HG03342 (cell line): ENCODE measurements at regions not wholly inside any gene's neighbourhood (a gene's known extent, or its start where the extent isn't known, plus 50 kb on each side); places are given as distances from the start of the nearest gene placed in this dataset.

ENCODE experiments used
- ATAC-seq: cut with Tn5 transposase; IDR thresholded peaks from one replicate; pipeline ENCODE4 v1.9.1; 2021; ENCODE audit warnings: mild to moderate bottlenecking, moderate library complexity; ENCODE audit not compliant: unreplicated experiment

- ATAC-seq = no peak
Observed at GRCh38 chr7:46900312-46901263, 681.3 kb downstream of the TNS3 start.

GRCh38 chr7:46897381-46897780 lies 684.5 kb downstream of the TNS3 start:
- no peak for ATAC-seq

DNA sequence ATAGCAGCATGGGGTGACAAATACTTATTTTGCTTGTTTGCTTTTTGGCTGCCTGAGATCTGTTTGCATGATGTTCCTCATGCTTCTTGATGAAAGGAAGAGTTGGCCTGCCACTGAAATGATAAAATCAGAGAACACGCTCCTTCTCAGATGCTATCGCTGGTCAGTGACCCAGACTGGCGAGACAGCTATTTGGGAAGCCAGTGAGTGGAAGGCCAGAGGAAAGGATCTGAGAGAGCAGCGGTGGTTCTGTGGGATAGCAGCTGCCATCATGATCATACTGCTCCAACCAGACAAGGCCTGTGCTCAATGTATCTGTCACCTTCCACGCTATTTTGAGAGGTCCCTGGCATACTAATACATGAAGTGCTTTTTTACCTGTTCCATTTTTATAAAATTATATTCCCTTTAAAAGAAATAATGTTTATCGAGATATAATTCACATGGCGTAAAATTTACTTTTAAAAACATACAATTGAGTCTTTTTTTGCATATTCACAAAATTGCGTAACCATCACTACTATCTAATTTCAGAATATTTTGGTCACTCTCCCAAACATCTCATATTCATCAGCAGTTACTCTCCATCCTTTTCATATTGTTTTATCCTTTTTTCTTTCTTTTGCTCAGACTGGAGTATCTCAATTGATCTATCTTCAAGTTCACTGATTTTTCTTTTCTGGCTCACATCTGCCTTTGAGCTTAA lies 695.1 kb downstream of the TNS3 start:
- no peak for ATAC-seq

- ATAC-seq = no peak
Observed at GRCh38 chr7:46885167-46885566, 696.7 kb downstream of the TNS3 start.

DNA sequence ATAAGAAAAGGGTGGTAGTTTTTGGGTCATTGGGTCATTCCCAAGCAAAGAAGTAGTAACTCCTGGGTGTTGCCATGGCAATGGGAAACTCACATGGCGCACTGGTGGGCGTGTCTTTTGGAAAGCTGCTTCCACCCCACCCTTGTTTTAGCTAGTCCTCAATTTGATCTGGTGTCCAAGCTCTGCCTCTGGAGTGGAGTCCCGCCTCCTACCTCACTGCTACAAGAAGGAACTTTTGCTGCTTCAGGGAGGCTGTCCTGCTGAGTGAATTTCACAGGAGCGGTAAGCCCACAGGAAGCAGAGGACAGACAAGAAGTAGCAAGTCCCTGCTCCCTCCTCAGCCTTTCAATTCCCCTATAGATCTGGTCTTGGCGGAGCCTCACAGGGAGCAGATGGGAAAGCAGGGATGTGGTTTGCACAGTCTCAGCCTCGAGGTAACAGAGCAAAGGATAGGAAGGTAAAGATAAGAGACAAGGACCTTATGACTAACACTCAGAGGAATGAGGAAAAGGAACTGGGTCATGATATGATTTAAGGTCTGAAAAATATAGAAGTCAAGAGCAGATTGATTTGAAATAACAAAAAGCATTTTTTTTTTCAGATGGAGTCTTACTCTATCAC lies 700.3 kb downstream of the TNS3 start:
- ATAC-seq = no peak

DNA sequence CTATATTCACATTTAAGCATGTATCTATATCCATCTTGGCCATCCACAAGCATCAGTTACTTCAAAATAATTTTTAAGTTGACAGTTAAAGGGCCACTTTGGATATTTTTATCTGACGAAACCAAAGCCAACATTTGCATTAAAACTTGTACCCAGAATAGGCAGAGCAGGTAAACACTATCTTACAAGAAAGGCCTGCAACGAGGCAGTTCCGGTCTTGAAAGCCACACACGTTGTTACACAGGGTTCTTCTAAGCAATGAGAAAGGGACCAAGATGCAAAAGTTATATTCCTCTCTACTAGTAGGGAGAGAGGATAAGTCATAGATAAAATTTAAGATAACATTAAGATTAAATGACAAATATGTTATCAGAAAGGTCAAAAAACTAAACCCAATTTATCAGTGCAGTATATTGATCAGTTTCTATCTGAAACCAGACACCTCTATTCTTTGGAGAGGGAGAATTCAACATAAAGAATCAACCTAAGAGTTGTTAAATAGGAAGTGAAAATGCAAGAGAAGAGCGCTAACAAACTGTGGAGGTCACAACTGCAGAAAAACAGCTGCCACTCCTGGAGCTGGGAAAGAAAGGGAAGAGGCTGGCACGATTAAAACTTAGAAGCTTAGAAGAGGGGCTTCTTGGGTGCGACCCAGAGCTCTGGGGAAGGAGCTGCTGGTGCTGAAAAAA lies 701.3 kb downstream of the TNS3 start:
- no peak for ATAC-seq

DNA sequence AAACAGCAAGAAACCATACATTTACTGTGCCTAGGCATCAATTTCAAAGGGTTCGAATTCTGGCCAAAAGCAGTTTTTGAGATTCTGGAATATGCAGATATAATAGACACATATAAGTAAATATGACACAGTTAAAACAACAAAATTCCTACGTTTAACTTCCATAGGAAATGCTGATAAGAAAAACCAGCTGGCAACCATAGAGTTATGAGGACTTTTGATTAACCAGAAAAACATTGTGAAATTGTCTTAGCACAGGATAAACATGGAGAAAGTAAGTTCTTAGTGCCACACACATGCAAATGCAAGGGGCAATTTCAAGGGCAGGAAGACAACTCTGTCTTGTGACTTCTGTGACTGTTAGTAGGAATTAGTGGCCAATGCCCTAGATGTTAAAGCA lies 702.1 kb downstream of the TNS3 start:
- ATAC-seq = no peak

DNA sequence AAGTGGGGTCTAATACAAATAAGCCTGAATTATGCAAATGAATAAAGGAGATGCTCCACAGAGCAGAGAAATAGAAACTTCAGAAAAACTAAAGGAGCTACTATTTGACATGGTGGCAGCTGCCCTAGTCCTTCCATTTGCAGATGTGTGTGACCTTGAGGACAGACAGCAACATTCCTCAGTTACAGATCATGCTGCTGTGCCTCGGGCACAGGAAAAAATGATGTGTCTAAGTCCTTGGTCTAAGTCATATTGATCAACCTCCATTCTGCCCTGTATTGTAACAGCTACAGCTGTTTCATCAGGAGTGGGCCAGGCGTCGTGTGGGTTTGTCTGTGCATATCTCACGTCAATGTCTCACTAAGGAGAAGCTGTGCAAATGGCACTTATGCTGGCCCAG lies 710.4 kb downstream of the TNS3 start:
- no peak for ATAC-seq

- no peak for ATAC-seq
Observed at GRCh38 chr7:46864716-46865115, 717.2 kb downstream of the TNS3 start.

DNA sequence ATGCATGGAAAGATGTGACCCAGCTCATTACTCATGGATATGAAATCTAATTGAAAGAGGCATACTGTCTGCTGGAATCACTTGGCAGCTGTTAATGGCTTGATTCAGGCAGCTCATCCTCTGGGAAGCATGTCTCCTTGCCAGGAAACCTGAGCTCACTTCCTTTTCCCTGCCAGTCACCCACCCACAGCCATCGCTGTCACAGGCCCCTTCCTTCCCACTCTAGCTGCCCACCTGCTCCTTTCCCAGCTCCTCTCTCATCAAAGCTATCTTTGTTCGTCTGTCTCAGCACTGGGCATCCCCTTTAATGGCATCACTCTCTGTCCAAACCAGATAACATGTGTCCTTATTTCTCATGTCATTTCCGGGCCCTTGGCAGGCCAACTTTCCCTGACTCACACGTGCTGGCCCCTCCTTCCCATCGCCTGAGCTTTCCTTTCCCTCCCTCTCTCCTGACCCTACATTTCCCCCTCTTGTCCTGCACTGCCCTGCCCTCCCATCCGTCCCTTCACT lies 721.9 kb downstream of the TNS3 start:
- no peak for ATAC-seq

GRCh38 chr7:46855851-46856250 lies 726.1 kb downstream of the TNS3 start:
- ATAC-seq = no peak

- ATAC-seq = no peak
Observed at GRCh38 chr7:46854958-46855473, 726.9 kb downstream of the TNS3 start.

DNA sequence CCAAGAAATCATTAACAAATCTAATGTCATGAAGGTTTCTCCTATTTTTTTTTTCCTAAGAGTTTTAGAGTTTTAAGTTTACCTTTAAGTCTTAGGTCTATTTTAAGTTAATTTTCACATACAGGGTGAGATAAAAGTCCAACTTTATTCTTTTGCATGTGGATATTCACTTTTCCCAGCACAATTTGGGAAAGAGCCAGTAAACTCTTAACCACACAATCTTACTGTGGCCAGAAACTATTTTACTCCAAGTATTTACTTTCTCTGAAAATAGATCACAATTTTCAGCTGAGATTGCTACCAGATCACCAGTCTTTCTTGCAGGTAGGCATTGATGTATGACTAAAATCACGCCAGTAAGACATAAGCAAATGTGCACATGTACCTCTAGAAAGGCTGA lies 728.5 kb downstream of the TNS3 start:
- no peak for ATAC-seq

DNA sequence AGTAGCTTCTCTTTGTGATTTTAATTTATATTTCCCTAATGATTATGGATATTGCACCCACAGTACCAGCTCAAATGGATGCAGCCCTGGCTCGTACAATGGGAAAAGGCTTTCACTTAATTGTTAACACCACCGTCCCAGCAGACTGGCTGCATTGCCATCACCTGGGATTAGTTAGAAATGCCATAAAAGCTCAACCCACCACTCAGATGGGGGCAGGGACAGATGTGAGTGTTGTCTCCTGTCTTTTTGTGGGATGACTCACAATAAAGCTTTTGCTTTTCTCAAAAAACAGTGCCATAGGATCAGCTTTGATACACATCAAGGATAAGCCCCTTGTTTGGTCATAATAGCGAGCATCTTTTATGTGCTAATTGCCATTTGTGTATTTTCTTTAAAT lies 729.1 kb downstream of the TNS3 start:
- no peak for ATAC-seq

DNA sequence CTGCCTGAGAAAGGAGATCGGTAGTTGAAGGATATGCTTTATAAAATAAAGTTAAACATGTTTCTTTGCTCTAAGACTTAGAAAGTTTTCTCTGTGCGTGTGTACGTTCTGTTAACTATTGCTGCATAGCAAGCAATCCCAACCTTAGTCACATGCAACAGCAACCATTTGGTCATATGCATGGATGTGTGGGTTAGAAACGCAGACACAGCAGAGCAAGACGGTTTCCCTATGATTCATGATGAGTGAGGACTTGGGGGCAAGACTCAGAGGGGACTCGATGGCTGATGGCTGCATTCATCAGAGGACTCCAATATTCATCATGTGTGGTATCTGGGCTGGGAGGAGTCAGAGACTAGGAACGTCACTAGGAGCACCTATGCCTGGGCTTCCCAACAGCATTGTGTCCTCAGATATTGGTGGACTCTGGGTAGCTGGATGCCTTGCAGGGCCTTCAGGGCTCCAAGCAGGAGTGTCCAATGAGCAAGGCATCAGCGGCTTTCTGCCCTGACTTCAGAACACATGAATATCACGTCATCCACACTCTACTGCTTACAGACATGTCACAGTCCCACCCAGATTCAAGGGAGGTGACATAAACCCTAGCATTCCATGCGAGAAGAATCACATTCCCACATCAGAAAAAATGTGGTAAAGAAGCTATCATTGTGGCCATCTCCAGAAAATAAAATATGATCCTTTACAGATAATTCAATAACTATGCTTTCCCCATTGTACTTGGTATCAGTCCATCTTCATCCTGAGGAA lies 731.2 kb downstream of the TNS3 start:
- no peak for ATAC-seq

- no peak for ATAC-seq
Observed at GRCh38 chr7:46848944-46849343, 733.0 kb downstream of the TNS3 start.

GRCh38 chr7:46848311-46848710 lies 733.6 kb downstream of the TNS3 start:
- no peak for ATAC-seq

- ATAC-seq = no peak
Observed at GRCh38 chr7:46847126-46847525, 734.8 kb downstream of the TNS3 start.

GRCh38 chr7:46844486-46844885 lies 737.4 kb downstream of the TNS3 start:
- ATAC-seq = no peak

- ATAC-seq = no peak
Observed at GRCh38 chr7:46841248-46841647, 740.7 kb downstream of the TNS3 start.
